ENCODE measurements at regions not wholly inside any gene's neighbourhood (a gene's known extent, or its start where the extent isn't known, plus 50 kb on each side); places are given as distances from the start of the nearest gene placed in this dataset.
"Not testable (repeated sequence)": the region's sequence is repeated elsewhere in the genome, so short reads cannot be mapped to it uniquely, and the experiment has no call there.

DNA sequence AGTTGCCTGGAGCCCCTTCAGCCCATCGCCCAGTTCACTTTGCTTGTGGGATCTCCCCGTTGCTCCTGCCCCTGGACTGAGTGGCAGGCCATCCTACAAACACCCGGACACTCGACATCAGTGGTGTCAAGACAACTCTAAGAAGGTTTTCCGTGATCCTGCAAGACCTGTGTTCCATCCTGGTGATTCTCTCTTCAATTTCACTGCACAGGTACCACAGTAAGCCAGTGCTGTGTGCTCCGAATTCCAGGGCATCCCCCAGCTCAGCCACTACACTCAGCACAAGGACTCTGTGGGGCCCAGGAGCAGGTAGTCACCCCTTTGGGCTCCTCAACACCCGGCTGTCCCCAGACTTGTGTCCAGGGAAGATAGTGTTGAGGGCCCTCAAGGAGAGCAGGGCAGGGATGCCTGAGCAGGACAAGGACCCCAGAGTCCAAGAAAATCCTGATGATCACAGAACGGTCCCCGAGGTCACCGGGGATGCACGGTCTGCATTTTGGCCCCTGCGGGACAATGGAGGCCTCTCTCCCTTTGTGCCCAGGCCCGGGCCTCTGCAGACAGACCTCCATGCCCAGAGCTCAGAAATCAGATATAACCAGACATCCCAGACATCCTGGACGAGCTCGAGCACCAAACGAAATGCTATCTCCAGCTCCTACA, 146.9 kb upstream of the C1QTNF3 start:
- DNase-seq = not testable (repeated sequence)

DNA sequence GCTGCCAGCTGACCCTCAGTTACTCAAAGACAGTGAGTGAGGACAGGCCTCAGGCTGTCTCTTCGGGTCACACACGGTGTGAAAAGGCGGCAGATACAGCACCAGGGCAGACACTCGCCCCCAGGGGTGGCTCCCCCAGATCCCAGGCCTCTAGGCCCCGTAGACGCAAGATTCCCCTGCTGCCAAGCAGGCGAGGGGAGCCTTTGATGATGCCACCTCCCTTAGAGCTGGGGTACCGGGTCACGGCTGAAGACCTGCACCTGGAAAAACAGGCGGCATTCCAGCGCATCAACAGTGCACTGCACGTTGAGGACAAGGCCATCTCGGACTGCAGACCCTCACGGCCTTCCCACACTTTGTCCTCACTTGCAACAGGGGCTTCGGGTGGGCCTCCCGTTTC, 147.5 kb upstream of the C1QTNF3 start:
- DNase-seq = not testable (repeated sequence)

DNA sequence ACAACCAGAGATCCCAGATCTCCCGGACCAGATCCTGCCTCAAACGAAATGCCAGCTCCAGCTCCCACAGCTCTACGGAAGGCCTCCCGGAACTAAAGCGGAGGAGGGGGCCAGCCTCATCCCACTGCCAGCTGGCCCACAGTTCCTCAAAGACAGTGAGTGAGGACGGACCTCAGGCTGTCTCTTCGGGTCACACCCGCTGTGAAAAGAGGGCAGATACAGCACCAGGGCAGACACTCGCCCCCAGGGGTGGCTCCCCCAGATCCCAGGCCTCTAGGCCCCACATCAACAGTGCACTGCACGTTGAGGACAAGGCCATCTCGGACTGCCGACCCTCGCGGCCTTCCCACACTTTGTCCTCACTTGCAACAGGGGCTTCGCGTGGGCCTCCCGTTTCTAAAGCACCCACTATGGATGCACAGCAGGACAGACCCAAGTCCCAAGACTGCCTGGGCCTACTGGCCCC, 148.3 kb upstream of the C1QTNF3 start:
- DNase-seq = not testable (repeated sequence)

DNA sequence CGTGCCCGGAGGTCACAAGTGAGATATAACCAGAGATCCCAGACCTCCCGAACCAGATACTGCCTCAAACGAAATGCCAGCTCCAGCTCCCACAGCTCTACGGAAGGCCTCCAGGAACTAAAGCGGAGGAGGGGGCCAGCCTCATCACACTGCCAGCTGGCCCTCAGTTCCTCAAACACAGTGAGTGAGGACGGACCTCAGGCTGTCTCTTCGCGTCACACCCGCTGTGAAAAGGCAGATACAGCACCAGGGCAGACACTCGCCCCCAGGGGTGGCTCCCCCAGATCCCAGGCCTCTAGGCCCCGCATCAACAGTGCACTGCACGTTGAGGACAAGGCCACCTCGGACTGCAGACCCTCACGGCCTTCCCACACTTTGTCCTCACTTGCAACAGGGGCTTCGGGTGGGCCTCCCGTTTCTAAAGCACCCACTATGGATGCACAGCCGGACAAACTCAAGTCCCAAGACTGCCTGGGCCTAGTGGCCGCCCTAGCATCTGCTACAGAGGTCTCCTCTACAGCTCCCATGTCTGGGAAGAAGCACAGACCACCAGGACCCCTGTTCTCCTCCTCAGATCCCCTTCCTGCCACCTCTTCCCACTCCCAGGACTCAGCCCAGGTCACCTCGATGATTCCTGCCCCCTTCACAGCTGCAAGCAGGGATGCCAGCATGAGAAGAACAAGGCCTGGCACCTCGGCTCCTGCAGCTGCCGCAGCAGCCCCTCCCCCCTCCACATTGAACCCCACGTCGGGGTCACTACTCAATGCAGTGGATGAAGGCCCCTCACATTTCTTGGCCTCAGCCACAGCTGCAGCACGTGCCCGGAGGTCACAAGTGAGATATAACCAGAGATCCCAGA, 149.3 kb upstream of the C1QTNF3 start:
- DNase-seq = not testable (repeated sequence)

DNA sequence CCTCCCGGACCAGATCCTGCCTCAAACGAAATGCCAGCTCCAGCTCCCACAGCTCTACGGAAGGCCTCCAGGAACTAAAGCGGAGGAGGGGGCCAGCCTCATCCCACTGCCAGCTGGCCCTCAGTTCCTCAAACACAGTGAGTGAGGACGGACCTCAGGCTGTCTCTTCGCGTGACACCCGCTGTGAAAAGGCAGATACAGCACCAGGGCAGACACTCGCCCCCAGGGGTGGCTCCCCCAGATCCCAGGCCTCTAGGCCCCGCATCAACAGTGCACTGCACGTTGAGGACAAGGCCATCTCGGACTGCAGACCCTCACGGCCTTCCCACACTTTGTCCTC, 149.9 kb upstream of the C1QTNF3 start:
- not testable (repeated sequence) for DNase-seq

DNA sequence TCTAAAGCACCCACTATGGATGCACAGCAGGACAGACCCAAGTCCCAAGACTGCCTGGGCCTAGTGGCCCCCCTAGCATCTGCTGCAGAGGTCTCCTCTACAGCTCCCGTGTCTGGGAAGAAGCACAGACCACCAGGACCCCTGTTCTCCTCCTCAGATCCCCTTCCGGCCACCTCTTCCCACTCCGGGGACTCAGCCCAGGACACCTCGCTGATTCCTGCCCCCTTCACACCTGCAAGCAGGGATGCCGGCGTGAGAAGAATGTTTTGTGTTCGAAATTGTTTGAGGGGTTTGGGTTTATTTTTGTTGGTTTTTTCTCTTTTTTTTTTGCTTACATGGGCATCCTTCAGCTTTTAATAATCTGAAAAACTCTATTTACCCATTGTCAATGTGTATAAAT, 150.3 kb upstream of the C1QTNF3 start:
- not testable (repeated sequence) for DNase-seq

DNA sequence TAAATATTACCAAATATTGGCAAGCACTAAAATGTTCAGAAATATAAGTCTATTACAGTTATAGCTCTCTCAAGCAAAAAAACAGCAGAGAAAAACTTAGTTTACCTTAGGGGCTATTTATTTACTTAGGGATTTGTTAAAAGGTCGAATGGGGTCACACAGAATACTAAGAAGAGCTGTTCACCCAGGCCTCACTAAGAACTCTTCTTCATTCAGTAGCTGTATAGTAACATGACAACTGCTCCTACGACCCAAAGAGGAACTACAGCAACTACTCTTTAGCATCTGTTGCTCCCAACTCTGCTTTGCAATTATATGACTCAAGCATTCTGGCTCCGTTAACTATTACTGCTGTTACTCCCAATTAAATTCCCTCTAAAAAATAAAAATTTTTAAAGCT, 150.8 kb upstream of the C1QTNF3 start:
- not testable (repeated sequence) for DNase-seq

DNA sequence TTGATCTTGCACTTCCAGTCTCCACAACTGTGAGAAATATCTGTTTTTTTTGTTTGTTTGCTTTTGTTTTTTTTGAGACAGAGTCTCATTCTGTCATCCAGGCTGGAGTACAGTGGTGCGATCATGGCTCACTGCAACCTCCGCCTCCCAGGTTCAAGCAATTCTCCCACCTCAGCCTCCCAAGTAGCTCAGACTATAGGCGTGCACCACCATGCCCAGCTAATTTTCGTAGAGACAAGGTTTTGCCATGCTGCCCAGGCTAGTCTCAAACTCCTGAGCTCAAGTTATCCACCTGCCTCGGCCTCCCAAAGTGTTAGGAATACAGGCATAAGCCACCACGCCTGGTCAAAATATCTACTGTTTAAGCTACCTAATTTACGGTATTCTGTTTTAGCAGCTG, 153.1 kb upstream of the C1QTNF3 start:
- not testable (repeated sequence) for DNase-seq

DNA sequence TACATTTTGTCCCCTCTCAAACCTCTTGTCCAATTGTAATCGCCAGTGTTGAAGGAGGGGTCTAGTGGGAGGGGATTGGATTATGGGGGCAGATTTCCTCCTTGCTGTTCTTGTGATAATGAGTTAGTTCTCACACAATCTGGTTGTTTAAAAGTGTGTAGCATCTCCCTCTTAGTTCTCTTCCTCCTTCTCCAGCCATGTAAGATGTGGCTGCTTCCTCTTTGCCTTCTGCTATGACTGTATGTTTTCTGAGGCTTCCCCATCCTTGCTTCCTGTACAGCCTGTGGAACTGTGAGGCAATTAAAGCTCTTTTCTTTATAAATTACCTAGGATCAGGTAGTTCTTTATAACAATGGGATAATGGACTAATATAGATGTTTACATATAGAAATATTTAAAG, 162.3 kb upstream of the C1QTNF3 start:
- not testable (repeated sequence) for DNase-seq

DNA sequence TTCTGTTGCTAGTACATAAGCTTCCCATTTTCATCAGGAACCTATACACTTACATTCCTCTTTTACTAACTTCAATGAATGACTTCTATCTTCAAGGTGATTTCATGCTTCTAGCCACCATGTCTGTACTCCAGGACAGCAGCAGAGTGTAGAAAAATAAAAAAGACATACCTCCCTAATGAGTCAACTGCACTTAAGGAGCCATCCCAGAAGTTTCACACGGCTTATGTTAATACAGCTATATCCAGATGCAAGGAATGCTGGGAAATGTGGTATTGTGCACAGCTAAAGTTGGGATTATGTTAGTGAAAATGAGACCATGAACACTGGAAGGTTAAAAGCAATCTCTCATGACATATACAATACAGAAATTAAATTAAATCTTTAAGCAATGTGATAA, 174.4 kb upstream of the C1QTNF3 start:
- not testable (repeated sequence) for DNase-seq

DNA sequence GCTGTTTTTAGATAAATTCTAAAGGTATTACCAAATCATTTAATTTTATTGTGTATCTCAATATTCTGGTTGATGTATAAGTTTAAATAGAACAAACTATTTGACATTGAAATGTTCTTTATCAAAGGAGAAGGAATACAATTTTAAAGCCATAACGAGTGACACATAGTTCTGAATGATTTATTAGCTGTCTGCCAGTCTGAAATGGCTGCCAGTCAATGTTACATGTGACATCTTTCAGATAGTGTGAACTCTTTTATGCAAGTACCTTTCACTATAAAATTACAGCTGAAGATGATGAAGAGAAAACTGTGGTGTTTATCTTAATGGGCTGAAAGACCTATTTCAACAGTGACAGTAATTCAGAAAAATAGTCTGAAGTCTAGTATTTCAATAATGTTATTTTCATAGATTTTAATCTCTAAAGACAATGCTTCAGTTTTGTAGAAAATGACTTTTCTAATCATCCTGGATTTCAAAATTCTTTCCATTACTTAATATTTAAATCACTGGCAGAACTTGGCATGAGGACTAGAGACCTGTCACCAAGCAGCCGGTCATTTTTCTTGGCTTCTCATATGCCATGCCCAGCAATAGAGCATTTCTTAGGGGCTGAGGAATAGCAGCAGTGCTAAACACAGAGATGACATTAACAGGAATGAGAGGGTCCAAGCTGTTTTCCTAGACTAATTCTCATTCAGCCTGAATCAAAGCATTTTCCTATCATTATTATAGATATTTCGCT, 178.5 kb upstream of the C1QTNF3 start:
- not testable (repeated sequence) for DNase-seq

DNA sequence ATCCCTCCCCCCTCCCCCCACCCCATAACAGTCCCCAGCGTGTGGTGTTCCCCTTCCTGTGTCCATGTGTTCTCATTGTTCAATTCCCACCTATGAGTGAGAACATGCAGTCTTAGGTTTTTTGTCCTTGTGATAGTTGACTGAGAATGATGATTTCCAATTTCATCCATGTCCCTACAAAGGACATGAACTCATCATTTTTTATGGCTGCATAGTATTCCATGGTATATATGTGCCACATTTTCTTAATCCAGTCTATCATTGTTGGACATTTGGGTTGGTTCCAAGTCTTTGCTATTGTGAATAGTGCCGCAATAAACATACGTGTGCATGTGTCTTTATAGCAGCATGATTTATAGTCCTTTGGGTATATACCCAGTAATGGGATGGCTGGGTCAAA, 180.1 kb upstream of the C1QTNF3 start:
- not testable (repeated sequence) for DNase-seq

DNA sequence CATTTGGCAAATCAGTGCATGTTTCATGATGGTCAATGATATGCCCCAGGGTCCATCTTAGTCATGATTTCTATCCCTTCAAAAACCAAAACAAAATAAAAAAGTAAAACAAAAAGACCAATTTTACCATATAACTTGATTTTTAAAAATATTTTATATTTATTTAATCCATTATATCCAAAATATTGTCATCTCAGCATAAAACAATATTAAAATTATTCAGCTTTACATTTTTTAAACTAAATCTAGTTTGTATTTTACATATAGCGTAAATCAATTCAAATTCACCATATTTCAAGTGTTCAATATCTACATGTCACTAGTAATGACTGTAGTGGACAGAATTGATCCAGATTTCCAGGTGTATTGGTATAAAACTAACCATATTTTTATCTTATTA, 187.4 kb upstream of the C1QTNF3 start:
- not testable (repeated sequence) for DNase-seq

DNA sequence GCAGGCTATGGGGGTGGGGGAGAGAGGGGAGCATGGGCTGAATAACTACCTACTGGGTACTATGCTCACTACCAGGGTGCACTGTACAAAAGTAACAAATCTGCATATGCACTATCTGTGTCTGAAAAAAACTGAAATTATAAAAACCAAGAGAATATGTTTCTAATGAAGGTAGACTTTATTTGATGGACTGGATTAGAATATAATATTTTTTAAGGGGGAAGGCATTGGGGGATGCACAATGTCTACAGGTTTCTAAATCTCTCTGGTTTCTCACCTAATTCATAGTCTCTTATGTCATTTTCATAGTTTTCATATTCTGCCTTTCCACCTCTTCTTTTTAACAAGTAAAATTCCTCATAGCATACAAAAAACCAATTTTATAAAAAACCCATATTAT, 200.8 kb upstream of the C1QTNF3 start:
- DNase-seq = not testable (repeated sequence)

DNA sequence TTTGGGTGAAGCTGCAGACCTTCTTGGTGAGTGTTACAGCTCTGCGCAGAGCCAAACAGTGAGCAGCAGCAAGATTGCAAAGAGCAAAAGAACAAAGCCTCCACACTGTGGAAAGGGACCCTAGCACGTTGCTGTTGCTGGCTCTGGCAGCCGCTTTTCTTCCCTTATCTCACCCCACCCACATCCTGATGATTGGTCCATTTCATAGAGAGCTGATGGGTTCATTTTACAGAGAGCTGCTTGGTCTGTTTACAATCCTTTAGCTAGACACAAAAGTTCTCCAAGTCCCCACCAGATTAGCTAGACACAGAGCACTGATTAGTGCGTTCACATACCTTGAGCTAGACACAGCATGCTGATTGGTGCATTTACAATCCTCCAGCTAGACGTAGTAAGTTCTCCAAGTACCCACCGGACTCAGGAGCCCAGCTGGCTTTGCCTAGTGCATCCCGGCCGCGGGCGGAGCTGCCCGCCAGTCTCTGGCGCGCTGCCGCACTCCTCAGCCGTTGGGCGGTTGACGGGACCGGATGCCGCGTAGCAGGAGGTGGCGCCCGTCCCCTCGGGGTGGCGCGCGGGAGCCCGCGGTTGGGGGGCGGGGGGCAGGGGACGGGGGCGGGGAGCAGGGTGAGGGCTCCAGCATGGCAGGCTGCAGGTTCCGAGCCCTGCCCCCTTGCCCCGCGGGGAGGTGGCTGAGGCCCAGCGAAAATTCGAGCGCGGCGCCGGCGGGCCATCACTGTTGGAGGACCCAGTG, 201.4 kb upstream of the C1QTNF3 start:
- DNase-seq = not testable (repeated sequence)

DNA sequence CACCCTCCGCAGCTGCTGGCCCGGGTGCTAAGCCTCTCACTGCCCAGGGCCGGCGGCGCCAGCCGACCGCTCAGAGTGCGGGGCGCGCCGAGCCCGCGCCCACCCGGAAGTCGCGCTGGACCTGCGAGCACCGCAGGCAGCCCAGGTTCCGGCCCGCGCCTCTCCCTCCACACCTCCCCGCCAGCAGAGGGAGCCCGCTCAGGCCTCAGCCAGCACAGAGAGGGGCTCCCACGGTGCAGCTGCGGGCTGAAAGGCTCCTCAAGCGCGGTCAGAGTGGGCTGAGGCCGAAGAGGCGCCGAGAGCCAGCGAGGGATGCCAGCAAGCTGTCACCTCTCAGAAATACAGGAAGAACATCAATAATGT, 202.0 kb upstream of the C1QTNF3 start:
- not testable (repeated sequence) for DNase-seq

DNA sequence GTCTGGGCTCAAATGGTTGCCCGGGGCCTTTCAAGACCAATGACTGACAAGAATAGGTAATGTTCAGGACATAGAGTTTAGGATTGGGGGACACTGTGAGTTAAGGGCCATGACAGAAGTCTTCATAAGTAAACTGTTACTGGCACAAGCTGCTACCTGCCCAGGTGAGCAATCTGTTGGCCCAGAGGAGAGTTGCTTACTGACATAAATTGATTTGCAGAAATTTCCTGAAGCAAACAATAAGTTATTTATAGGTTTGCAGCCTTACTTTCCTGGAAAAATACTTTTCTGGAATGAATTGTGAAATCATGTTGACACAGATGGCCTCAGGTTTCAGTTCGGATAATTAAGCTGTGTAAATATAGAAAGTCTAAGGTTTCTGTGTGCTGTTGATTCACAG, 202.8 kb upstream of the C1QTNF3 start:
- peak in 1 of 2 experiments; percentile 40 for DNase-seq

DNA sequence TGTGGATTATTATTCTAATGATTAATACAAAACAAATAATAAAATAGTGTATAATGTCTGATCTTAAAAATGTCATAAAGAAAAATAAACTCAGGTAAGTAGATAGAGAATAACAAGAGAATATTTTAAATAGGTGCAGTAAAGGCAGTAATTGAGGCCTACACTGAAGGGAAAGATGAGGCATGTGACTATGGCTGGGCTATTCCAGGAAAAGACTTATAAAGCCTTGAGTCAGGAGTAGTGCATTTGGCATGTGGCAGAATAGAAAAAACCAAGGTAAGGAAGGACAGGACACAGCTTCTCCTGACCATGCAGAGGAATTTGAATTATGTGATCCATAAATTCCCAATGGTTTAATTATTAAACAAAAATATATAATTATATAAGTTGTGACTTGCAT, 215.6 kb upstream of the C1QTNF3 start:
- DNase-seq = not testable (repeated sequence)

DNA sequence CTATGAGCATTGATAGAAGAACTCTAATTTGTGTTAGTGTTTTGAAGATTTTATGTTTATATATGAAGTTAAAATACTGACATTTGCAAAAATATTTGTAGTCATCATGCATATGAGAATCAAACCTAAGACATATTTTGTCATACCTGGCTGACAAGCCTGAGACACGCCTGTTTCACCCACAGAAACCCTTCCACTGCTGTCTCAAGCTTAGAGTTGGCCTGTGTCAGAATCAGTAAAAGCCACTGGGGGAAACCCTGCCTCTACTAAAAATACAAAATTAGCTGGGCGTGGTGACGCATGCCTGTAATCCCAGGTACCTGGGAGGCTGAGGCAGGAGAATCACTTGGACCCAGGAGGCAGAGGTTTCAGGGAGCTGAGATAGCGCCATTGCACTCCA, 218.0 kb upstream of the C1QTNF3 start:
- DNase-seq = not testable (repeated sequence)

DNA sequence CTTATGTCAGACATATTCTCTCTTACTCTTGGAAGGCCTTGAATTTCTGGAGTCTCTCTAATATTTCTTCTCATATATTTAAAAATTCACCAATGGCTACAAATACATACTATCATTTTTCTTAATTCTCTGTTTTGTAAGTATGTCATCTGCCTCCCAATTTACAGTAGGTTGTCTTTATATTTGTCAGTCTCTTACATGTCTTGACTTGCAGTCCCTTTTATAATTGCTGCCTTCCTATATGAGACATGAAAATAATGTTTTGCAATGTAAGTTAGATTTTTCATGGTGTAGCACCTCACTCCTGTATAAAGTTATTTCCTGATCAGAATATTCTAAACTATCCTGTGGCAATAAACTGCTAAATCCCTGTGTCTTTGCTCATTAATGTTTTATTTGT, 223.1 kb upstream of the C1QTNF3 start:
- not testable (repeated sequence) for DNase-seq

DNA sequence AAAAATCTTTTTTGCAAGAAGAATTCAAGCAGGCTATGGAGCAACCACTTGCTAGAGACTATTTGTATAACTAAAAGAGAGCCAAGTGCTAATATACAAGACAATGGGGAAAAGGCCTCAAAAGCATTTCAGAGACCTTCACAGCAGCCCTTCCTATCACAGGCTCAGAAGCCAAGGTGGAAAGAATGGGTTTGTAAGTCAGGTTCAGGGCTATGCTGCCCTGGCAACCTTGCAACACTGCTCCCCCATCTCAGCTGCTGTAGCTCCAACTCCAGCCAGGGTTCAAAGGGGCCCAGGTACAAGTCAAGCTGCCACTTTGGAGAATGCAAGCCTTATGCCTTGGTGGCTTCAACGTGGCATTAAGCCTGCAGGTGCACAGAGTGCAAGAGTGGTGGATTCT, 253.7 kb upstream of the C1QTNF3 start:
- DNase-seq = not testable (repeated sequence)

DNA sequence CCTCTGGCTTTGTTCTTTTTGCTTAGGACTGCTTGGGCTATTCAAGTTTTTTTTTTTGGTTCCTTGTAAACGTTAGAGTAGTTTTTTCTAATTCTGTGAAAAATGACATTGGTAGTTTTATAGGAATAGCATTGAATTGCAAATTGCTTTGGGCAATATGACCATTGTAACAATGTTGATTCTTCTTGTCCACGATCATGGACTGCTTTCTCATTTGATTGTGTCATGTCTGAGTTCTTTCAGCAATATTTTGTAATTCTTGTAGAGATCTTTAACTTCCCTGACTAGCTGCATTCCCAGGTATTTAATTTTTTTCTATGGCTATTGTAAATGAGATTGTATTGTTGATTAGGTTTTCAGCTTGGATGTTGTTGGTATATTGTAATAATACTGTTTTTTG, 286.2 kb upstream of the C1QTNF3 start:
- DNase-seq = not testable (repeated sequence)

DNA sequence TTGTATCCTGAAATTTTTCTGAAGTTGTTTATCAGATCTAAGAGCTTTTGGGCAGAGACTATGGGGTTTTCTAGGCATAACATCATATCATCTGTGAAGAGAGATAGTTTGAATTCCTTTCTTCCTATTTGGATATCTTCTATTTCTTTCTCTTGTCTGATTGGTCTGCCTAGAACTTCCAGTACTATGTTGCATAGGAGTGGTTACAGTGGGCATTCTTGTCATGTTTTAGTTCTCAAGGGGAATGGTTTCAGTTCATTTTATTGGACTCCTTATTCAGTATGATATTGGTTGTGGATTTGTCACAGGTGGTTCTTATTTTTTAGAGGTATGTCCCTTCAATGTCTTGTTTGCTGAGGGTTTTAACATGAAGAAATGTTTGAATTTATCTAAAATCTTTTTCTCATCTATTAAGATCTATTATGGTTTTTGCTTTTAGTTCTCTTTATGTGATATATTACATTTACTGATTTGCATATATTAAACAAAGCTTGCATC, 286.6 kb upstream of the C1QTNF3 start:
- not testable (repeated sequence) for DNase-seq

Measured in NCI-H446 (cell line).